Stimulated activated CD4-positive, alpha-beta T cell treated with anti-CD3 and anti-CD28 coated beads, Interleukin-1b, Interleukin-23, amount 100 ng/mL, for 48 hours (primary cell): ENCODE measurements at regions not wholly inside any gene's neighbourhood (a gene's known extent, or its start where the extent isn't known, plus 50 kb on each side); places are given as distances from the start of the nearest gene placed in this dataset.
"Not testable (repeated sequence)": the region's sequence is repeated elsewhere in the genome, so short reads cannot be mapped to it uniquely, and the experiment has no call there.

Source experiments
- DNase-seq: peaks from one replicate; pipeline ENCODE4 v3.0.0-alpha.2; 2020

- DNase-seq: no peak
These were observed 53.9 kb downstream of the BARX1 start for GRCh38 chr9:93900971-93901861.

GRCh38 chr9:93900436-93900819 lies 54.7 kb downstream of the BARX1 start:
- no peak for DNase-seq

- DNase-seq: no peak
These were observed 55.3 kb downstream of the BARX1 start for GRCh38 chr9:93899609-93900435.

GRCh38 chr9:93898502-93899426 lies 56.4 kb downstream of the BARX1 start:
- no peak for DNase-seq

- DNase-seq: no peak
These were observed 57.1 kb downstream of the BARX1 start for GRCh38 chr9:93898026-93898425.

- DNase-seq: no peak
These were observed 57.8 kb downstream of the BARX1 start for GRCh38 chr9:93897075-93897970.

- no peak for DNase-seq
These were observed 58.6 kb downstream of the BARX1 start for GRCh38 chr9:93896496-93897033.

GRCh38 chr9:93896093-93896492 lies 59.1 kb downstream of the BARX1 start:
- DNase-seq: no peak

- no peak for DNase-seq
These were observed 59.6 kb downstream of the BARX1 start for GRCh38 chr9:93895535-93895934.

GRCh38 chr9:93894691-93895079 lies 60.5 kb downstream of the BARX1 start:
- no peak for DNase-seq

GRCh38 chr9:93893899-93894690 lies 61.1 kb downstream of the BARX1 start:
- no peak for DNase-seq

- no peak for DNase-seq
These were observed 62.0 kb downstream of the BARX1 start for GRCh38 chr9:93893194-93893593.

- no peak for DNase-seq
These were observed 62.4 kb downstream of the BARX1 start for GRCh38 chr9:93892748-93893147.

- no peak for DNase-seq
These were observed 63.4 kb downstream of the BARX1 start for GRCh38 chr9:93891549-93892310.

- DNase-seq: no peak
These were observed 64.1 kb downstream of the BARX1 start for GRCh38 chr9:93891050-93891449.

GRCh38 chr9:93890436-93890935 lies 64.7 kb downstream of the BARX1 start:
- DNase-seq: no peak

GRCh38 chr9:93886911-93887310 lies 68.2 kb downstream of the BARX1 start:
- DNase-seq: no peak

GRCh38 chr9:93884808-93885207 lies 70.3 kb downstream of the BARX1 start:
- DNase-seq: no peak

- not testable (repeated sequence) for DNase-seq
These were observed 75.3 kb downstream of the BARX1 start for GRCh38 chr9:93879662-93880407.
